AG09319 (cell line): ENCODE measurements at regions not wholly inside any gene's neighbourhood (a gene's known extent, or its start where the extent isn't known, plus 50 kb on each side); places are given as distances from the start of the nearest gene placed in this dataset.

Experiments
- DNase-seq: peaks from one replicate; pipeline ENCODE4 v3.0.0-alpha.2; 2010; ENCODE audit warnings: low read depth; ENCODE audit errors: extremely low read depth
- CTCF ChIP-seq: IDR thresholded peaks from 2 replicates; pipeline ENCODE4 v1.5.1; 2011; ENCODE audit warnings: low read depth, mild to moderate bottlenecking, inconsistent platforms, low read length, moderate library complexity

GRCh38 chr5:34525761-34526160 lies 130.4 kb upstream of the RAI14 start:
- TF ChIP-seq CTCF = no peak
- no peak for DNase-seq

- no peak for TF ChIP-seq CTCF
- DNase-seq = no peak
These were observed 129.3 kb upstream of the RAI14 start for GRCh38 chr5:34526682-34527305.

- TF ChIP-seq CTCF = no peak
- no peak for DNase-seq
These were observed 126.4 kb upstream of the RAI14 start for GRCh38 chr5:34529581-34530331.

- no peak for TF ChIP-seq CTCF
- no peak for DNase-seq
These were observed 125.5 kb upstream of the RAI14 start for GRCh38 chr5:34530637-34531036.

- TF ChIP-seq CTCF = no peak
- DNase-seq = no peak
These were observed 124.3 kb upstream of the RAI14 start for GRCh38 chr5:34531751-34532360.

- peak; percentile 79 for DNase-seq
These were observed 122.3 kb upstream of the RAI14 start for GRCh38 chr5:34533582-34534522.

More at GRCh38 chr5:34533582-34534522, 122.3 kb upstream of the RAI14 start:
- no peak for TF ChIP-seq CTCF
